GM12878 (cell line): ENCODE measurements at regions not wholly inside any gene's neighbourhood (a gene's known extent, or its start where the extent isn't known, plus 50 kb on each side); places are given as distances from the start of the nearest gene placed in this dataset.

ENCODE experiments used
- ATAC-seq: fragments of 200-7000 bp; cut with Tn5 transposase; 3 replicates; pipeline ENCODE4 v1.9.1; 2020; ENCODE audit warnings: mild to moderate bottlenecking, moderate library complexity
- BruUV-seq: library from RNA; stranded (reverse); fragments of 400-500 nt; replicated peaks from 2 replicates; lab custom pipeline; 2021; lab: Mats Ljungman, UMichigan
- CTCF ChIA-PET: fragments of 300-600 bp; sonication (Branson Sonifier 250); formaldehyde crosslinking; extraction: SDS; loops from one replicate; lab custom pipeline; 2021; ENCODE audit warnings: inconsistent platforms; lab: Yijun Ruan, JAX
- POLR2A ChIA-PET: fragments of 350-600 bp; formaldehyde crosslinking; extraction: SDS; loops from one replicate; lab custom pipeline; 2021; ENCODE audit warnings: inconsistent platforms; lab: Charles Lee
- RAD21 ChIA-PET: fragments of 300-600 bp; sonication (Branson Sonifier 250); formaldehyde crosslinking; loops from one replicate; lab custom pipeline; 2023; ENCODE audit warnings: antibody characterized with exemption; ENCODE audit not compliant: unreplicated experiment; lab: Charles Lee
- SMC1A ChIA-PET: fragments of 300-600 bp; sonication (Branson Sonifier 250); formaldehyde crosslinking; loops from one replicate; lab custom pipeline; 2023; ENCODE audit not compliant: unreplicated experiment, uncharacterized antibody; lab: Charles Lee
- DNase-seq: peaks from one replicate; pipeline ENCODE4 v3.0.0-alpha.2; 2011; ENCODE audit warnings: low read depth, low spot score
- FAIRE-seq: peaks from 3 replicates; lab custom pipeline; 2011; peaks lifted over from hg19 to GRCh38; lab: Jason Lieb, UNC
- H2AFZ ChIP-seq: 2 replicates; pipeline ENCODE4 v1.6.0; 2011; ENCODE audit warnings: low read depth, low read length, control low read depth; ENCODE audit not compliant: control insufficient read depth
- H3K27ac ChIP-seq: 2 replicates; pipeline ENCODE4 v1.5.1; 2011; ENCODE audit warnings: control low read depth; ENCODE audit not compliant: control insufficient read depth, insufficient read depth
- H3K27me3 ChIP-seq, 2 experiments: replicated peaks in 1 of 2; 2 replicates each; pipeline versions ENCODE4 v1.6.0 to v1.6.1; 2011; ENCODE audit warnings: low read length in 1 of 2; ENCODE audit not compliant: control insufficient read depth in 2 of 2, insufficient read depth in 2 of 2
- H3K36me3 ChIP-seq, 2 experiments: 2 replicates each; pipeline ENCODE4 v1.5.1; 2011; ENCODE audit warnings: low read length in 1 of 2; ENCODE audit not compliant: control insufficient read depth in 2 of 2, insufficient read depth in 2 of 2
- H3K4me1 ChIP-seq: 2 replicates; pipeline ENCODE4 v1.6.1; 2011; ENCODE audit warnings: mild to moderate bottlenecking, low read length, moderate library complexity, mixed read lengths; ENCODE audit not compliant: control insufficient read depth, insufficient read depth
- H3K4me2 ChIP-seq: 2 replicates; pipeline ENCODE4 v1.6.0; 2011; ENCODE audit warnings: control low read depth; ENCODE audit not compliant: control insufficient read depth, insufficient read depth
- H3K4me3 ChIP-seq: fragments of 200-600 bp; sonication (generic); 2 replicates; pipeline ENCODE4 v1.5.1; 2016
- H3K79me2 ChIP-seq: 2 replicates; pipeline ENCODE4 v1.6.0; 2011; ENCODE audit warnings: low read length; ENCODE audit not compliant: control insufficient read depth, insufficient read depth
- H3K9ac ChIP-seq: 2 replicates; pipeline ENCODE4 v1.8.0; 2011; ENCODE audit warnings: low read length, control low read depth, mixed read lengths; ENCODE audit not compliant: control insufficient read depth, insufficient read depth
- H3K9me3 ChIP-seq: replicated peaks from 3 replicates; pipeline ENCODE4 v1.5.1; 2011; ENCODE audit warnings: mild to moderate bottlenecking, low read length; ENCODE audit not compliant: control insufficient read depth, insufficient read depth
- H4K20me1 ChIP-seq: 2 replicates; pipeline ENCODE4 v1.6.0; 2011; ENCODE audit not compliant: control insufficient read depth, insufficient read depth
- BACH1 ChIP-seq: fragments of 450-650 bp; IDR thresholded peaks from 2 replicates; pipeline ENCODE4 v1.6.1; 2017; ENCODE audit warnings: mild to moderate bottlenecking, borderline replicate concordance
- CBX5 ChIP-seq: sonication (generic); IDR thresholded peaks from 2 replicates; pipeline ENCODE4 v1.6.1; 2016; ENCODE audit warnings: low read depth, moderate library complexity, mild to moderate bottlenecking, inconsistent platforms
- CEBPZ ChIP-seq: fragments of 150-350 bp; IDR thresholded peaks from 2 replicates; pipeline ENCODE4 v1.6.1; 2016; ENCODE audit warnings: low read depth, low read length
- HDAC2 ChIP-seq: fragments of 200-600 bp; sonication (generic); IDR thresholded peaks from 2 replicates; pipeline ENCODE4 v1.6.1; 2017
- IRF4 ChIP-seq: IDR thresholded peaks from 2 replicates; pipeline ENCODE4 v1.6.1; 2011; ENCODE audit warnings: low read depth, low read length
- MYB ChIP-seq: fragments of 150-350 bp; IDR thresholded peaks from 2 replicates; pipeline ENCODE4 v1.6.1; 2014; ENCODE audit warnings: mild to moderate bottlenecking, low read depth, low read length, borderline replicate concordance
- PKNOX1 ChIP-seq: fragments of 450-650 bp; IDR thresholded peaks from 2 replicates; pipeline ENCODE4 v1.6.1; 2016; ENCODE audit warnings: mild to moderate bottlenecking
- RAD51 ChIP-seq: fragments of 450-650 bp; IDR thresholded peaks from 2 replicates; pipeline ENCODE4 v1.6.1; 2016; ENCODE audit warnings: moderate library complexity, mild to moderate bottlenecking, inconsistent platforms
- RUNX3 ChIP-seq: IDR thresholded peaks from 2 replicates; pipeline ENCODE4 v1.6.1; 2012; ENCODE audit warnings: low read length, inconsistent platforms
- TCF12 ChIP-seq: IDR thresholded peaks from 2 replicates; pipeline ENCODE4 v1.6.1; 2011; ENCODE audit warnings: low read depth, mild to moderate bottlenecking, low read length
- USF1 ChIP-seq: IDR thresholded peaks from 2 replicates; pipeline ENCODE4 v1.6.1; 2011; ENCODE audit warnings: borderline replicate concordance, low read depth, mild to moderate bottlenecking, moderate library complexity, mixed read lengths, low read length; ENCODE audit not compliant: insufficient read depth; ENCODE audit errors: extremely low read length
- WGBS: methylation state at CpG from one replicate; pipeline ENCODE4 v1.1.6; 2016; ENCODE audit warnings: low lambda C conversion rate; ENCODE audit not compliant: insufficient replicate concordance, insufficient coverage; ENCODE audit errors: missing lambda C conversion rate; 5-methylcytosine and 5-hydroxymethylcytosine counted together
- in situ Hi-C: fragments of 300-500 bp; cut with MboI; formaldehyde crosslinking; loops from 9 replicates; pipeline ENCODE4 v1.14.3; 2018; ENCODE audit warnings: mixed read lengths
- intact Hi-C: fragments of 100-400 bp; cut with micrococcal nuclease; formaldehyde crosslinking; loops from one replicate; pipeline ENCODE4 v1.14.2; 2022; ENCODE audit not compliant: unreplicated experiment

- H2AFZ ChIP-seq, result no peak overlapping the region
- intact Hi-C loops, result no loop called here
- CTCF ChIA-PET, result interaction anchor here (0.7 kb wide), 1 partner anchor 1035 kb away, joined by 3 read pairs; no protein-coding TSS in a partner anchor
- H3K4me1 ChIP-seq, result no peaks in the 10 kb centered on the region
- no peaks in the 10 kb centered on the region; the same call in 2 of the 3 replicates for H3K9me3 ChIP-seq
- POLR2A ChIA-PET, result no interaction called here
- RAD21 ChIA-PET, result no interaction called here
- no peak for TF ChIP-seq RAD51
- TF ChIP-seq PKNOX1, result peak; percentile 66
- H3K27me3 ChIP-seq, result no peaks in the 10 kb centered on the region
- no peaks in the 10 kb centered on the region for H3K36me3 ChIP-seq
- ATAC-seq (no peak), FAIRE-seq (no peak), DNase-seq (no peak)
- 37% methylated on average over 12 of the region's 12 CpGs for WGBS
- H3K27ac ChIP-seq, result no peak overlapping the region
- no peaks in the 10 kb centered on the region for H3K79me2 ChIP-seq
- no TSS peak for BruUV-seq
- SMC1A ChIA-PET, result interaction anchor here (0.5 to 1.7 kb wide), 3 partner anchors 15 to 497 kb away, joined by 3 read pairs; no protein-coding TSS in a partner anchor
- H3K9ac ChIP-seq, result no peak overlapping the region
- H3K4me2 ChIP-seq, result no peak overlapping the region
- no peak overlapping the region for H3K4me3 ChIP-seq
- in situ Hi-C loops, result no loop called here
- H4K20me1 ChIP-seq, result no peaks in the 10 kb centered on the region
These were observed 407.2 kb downstream of the KCNRG start for GRCh38 chr13:50422181-50423148.

- WGBS, result 100% methylated on average over 2 of the region's 2 CpGs
- H3K36me3 ChIP-seq, result no peaks in the 10 kb centered on the region
- TF ChIP-seq CBX5, result no peak
- TF ChIP-seq HDAC2, result no peak
- TF ChIP-seq TCF12, result no peak
- no peak for TF ChIP-seq MYB
- no peak for TF ChIP-seq USF1
- TF ChIP-seq RUNX3, result no peak
- no peak for TF ChIP-seq BACH1
- no peak for TF ChIP-seq CEBPZ
- no peak for TF ChIP-seq IRF4
- TF ChIP-seq, all 136 proteins: peak for 0
- POLR2A ChIA-PET, result no interaction called here
- FAIRE-seq, result no peak
- CTCF ChIA-PET, result no interaction called here
- no peak for DNase-seq
- RAD21 ChIA-PET, result no interaction called here
- no peak overlapping the region for H3K4me2 ChIP-seq
- intact Hi-C loops, result no loop called here
- no TSS peak for BruUV-seq
- SMC1A ChIA-PET, result interaction anchor here (0.9 kb wide), 1 partner anchor 446 kb away, joined by 3 read pairs; no protein-coding TSS in a partner anchor
- no peaks in the 10 kb centered on the region for H3K9me3 ChIP-seq
- H3K9ac ChIP-seq, result no peak overlapping the region
- no peak overlapping the region for H3K4me3 ChIP-seq
- no peak for ATAC-seq
- H3K27me3 ChIP-seq, result no peaks in the 10 kb centered on the region
- H2AFZ ChIP-seq, result no peak overlapping the region
- in situ Hi-C loops, result no loop called here
- no peaks in the 10 kb centered on the region for H3K4me1 ChIP-seq
- H3K79me2 ChIP-seq, result no peaks in the 10 kb centered on the region
- no peak overlapping the region for H3K27ac ChIP-seq
- no peaks in the 10 kb centered on the region for H4K20me1 ChIP-seq
These were observed 409.7 kb downstream of the KCNRG start for GRCh38 chr13:50424993-50425392.
